ENCODE measurements at regions not wholly inside any gene's neighbourhood (a gene's known extent, or its start where the extent isn't known, plus 50 kb on each side); places are given as distances from the start of the nearest gene placed in this dataset.

DNA sequence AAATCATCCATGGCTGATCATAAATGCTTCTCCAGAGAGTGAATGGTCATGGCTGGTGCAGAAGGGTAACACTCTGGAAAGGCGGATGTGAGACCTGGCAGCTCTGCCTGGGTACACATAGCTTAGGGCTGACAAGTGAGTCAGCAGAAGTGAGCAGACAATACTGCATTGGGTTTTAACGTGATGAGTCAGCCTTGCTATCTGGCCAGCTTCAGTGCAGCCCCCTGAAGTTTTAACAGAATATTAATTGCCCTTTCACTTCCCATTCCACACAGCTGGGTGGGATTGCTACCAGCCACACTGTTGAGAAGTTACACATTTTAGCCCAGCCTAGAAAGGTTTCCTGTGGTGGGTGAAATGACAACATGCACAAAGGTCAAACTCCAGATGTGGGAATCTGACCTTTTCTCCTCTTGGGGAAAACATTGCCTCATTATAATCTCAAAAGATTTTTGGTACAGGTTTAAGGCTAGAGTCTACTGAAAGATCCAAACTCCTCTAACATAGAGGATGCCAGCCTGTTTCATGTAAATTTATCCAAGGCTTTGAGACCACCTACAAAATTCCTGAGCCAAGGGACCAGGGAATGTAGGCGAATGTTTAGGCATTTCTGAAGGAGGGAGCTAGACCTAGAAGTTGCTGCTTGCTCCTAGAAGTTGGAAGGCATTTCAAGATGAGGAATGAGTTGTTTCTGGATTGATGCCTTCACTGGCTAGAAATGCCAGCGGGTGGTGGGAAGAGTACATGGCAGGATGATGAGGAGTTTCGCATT is 230.3 kb upstream of the PGRMC2 start:
- peaks cover 31% of the 10 kb centered on the region for H3K4me1 ChIP-seq (ENCODE audit: insufficient read depth, low read length)
- no peaks in the 10 kb centered on the region for H3K79me2 ChIP-seq (ENCODE audit: insufficient read depth, low read length)
- FAIRE-seq = peak; percentile 51
- H3K9ac ChIP-seq (ENCODE audit: insufficient read depth, low read depth, low read length) = no peak overlapping the region
- H3K4me3 ChIP-seq (replicated peaks in 1 of 3; ENCODE audit: insufficient read depth in 1 of 3, low read depth in 2 of 3, low read length in 3 of 3) = no peak overlapping the region
- ChIA-PET POLR2A (no interaction called here), CTCF (ENCODE audit: low intra/inter-chr PET ratio, low total read pairs) (no interaction called here)
- in situ Hi-C loops (cut with HindIII; ENCODE audit: extremely low pct_ligation_motif_present, low pct_unique_long_range_greater_than_20kb) = no loop called here
- DNase-seq (ENCODE audit: low spot score) = peak; percentile 68
- BruUV-seq (replicated peaks) = no TSS peak
- intact Hi-C loops (cut with micrococcal nuclease; ENCODE audit: unreplicated experiment) = no loop called here
- peak; percentile 97 for ATAC-seq
- no peaks in the 10 kb centered on the region for H3K36me3 ChIP-seq (replicated peaks in 1 of 2; ENCODE audit: control insufficient read depth in 1 of 2, insufficient read depth in 2 of 2, low read length in 2 of 2)
- 56% methylated on average over 5 of the region's 5 CpGs for WGBS (ENCODE audit: low lambda C conversion rate)
- H4K20me1 ChIP-seq (ENCODE audit: insufficient read depth, low read length) = no peaks in the 10 kb centered on the region
- H2AFZ ChIP-seq (ENCODE audit: low read length) = no peak overlapping the region
- no peak overlapping the region for H3K27ac ChIP-seq (ENCODE audit: extremely low read length, insufficient read depth, low read length)
- peak overlapping the region; percentile 59 for H3K4me2 ChIP-seq (ENCODE audit: low read depth, low read length)
- no peaks in the 10 kb centered on the region for H3K9me3 ChIP-seq (ENCODE audit: low read length)
- H3K27me3 ChIP-seq (ENCODE audit: control insufficient read depth in 1 of 2, insufficient read depth in 2 of 2, low read length in 2 of 2) = no peaks in the 10 kb centered on the region
- TF ChIP-seq MEIS1 (CRISPR knock-in tag; IDR thresholded peaks at IDR 0.05; ENCODE audit: borderline replicate concordance) (no peak), SOX13 (IDR thresholded peaks at IDR 0.05) (no peak), SOX13 (CRISPR knock-in tag; conservative IDR thresholded peaks at IDR 0.05 in 1 of 2, IDR thresholded peaks at IDR 0.05 in 1 of 2) (peak in 1 of 2 experiments; percentile 20; a peak in 1 of 4 replicates), HMG20A (CRISPR knock-in tag; IDR thresholded peaks at IDR 0.05; ENCODE audit: borderline replicate concordance) (peak; percentile 12; the same call in 1 of the 2 replicates), TEAD3 (CRISPR knock-in tag; optimal IDR thresholded peaks at IDR 0.05; ENCODE audit: borderline replicate concordance) (peak; percentile 44), EP300 (IDR thresholded peaks at IDR 0.05; ENCODE audit: low read depth in 2 of 2, low read length in 2 of 2) (no peak), EP300 (CRISPR knock-in tag; IDR thresholded peaks at IDR 0.05; ENCODE audit: borderline replicate concordance) (no peak), RCOR2 (CRISPR knock-in tag; IDR thresholded peaks at IDR 0.05) (no peak), FOXA1 (IDR thresholded peaks at IDR 0.05) (no peak), FOXA1 (CRISPR knock-in tag; IDR thresholded peaks at IDR 0.05) (peak; percentile 50; the same call in 1 of the 2 replicates), TOE1 (CRISPR knock-in tag; IDR thresholded peaks at IDR 0.05) (no peak), ZNF614 (CRISPR knock-in tag; IDR thresholded peaks at IDR 0.05; ENCODE audit: borderline replicate concordance) (0 out of 2 replicates have a peak, but pooled peaks have one; percentile 47), ZNF431 (CRISPR knock-in tag; IDR thresholded peaks at IDR 0.05; ENCODE audit: borderline replicate concordance, low read depth) (peak; percentile 85; the same call in 1 of the 2 replicates), FOSL2 (CRISPR knock-in tag; IDR thresholded peaks at IDR 0.05) (peak; percentile 89), MAFG (CRISPR knock-in tag; IDR thresholded peaks at IDR 0.05) (peak; percentile 95)
- TF ChIP-seq, protein P1, sequence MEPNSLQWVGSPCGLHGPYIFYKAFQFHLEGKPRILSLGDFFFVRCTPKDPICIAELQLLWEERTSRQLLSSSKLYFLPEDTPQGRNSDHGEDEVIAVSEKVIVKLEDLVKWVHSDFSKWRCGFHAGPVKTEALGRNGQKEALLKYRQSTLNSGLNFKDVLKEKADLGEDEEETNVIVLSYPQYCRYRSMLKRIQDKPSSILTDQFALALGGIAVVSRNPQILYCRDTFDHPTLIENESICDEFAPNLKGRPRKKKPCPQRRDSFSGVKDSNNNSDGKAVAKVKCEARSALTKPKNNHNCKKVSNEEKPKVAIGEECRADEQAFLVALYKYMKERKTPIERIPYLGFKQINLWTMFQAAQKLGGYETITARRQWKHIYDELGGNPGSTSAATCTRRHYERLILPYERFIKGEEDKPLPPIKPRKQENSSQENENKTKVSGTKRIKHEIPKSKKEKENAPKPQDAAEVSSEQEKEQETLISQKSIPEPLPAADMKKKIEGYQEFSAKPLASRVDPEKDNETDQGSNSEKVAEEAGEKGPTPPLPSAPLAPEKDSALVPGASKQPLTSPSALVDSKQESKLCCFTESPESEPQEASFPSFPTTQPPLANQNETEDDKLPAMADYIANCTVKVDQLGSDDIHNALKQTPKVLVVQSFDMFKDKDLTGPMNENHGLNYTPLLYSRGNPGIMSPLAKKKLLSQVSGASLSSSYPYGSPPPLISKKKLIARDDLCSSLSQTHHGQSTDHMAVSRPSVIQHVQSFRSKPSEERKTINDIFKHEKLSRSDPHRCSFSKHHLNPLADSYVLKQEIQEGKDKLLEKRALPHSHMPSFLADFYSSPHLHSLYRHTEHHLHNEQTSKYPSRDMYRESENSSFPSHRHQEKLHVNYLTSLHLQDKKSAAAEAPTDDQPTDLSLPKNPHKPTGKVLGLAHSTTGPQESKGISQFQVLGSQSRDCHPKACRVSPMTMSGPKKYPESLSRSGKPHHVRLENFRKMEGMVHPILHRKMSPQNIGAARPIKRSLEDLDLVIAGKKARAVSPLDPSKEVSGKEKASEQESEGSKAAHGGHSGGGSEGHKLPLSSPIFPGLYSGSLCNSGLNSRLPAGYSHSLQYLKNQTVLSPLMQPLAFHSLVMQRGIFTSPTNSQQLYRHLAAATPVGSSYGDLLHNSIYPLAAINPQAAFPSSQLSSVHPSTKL (CRISPR knock-in tag; IDR thresholded peaks at IDR 0.05) = peak; percentile 37; the same call in 1 of the 2 replicates
- TF ChIP-seq, protein P2, sequence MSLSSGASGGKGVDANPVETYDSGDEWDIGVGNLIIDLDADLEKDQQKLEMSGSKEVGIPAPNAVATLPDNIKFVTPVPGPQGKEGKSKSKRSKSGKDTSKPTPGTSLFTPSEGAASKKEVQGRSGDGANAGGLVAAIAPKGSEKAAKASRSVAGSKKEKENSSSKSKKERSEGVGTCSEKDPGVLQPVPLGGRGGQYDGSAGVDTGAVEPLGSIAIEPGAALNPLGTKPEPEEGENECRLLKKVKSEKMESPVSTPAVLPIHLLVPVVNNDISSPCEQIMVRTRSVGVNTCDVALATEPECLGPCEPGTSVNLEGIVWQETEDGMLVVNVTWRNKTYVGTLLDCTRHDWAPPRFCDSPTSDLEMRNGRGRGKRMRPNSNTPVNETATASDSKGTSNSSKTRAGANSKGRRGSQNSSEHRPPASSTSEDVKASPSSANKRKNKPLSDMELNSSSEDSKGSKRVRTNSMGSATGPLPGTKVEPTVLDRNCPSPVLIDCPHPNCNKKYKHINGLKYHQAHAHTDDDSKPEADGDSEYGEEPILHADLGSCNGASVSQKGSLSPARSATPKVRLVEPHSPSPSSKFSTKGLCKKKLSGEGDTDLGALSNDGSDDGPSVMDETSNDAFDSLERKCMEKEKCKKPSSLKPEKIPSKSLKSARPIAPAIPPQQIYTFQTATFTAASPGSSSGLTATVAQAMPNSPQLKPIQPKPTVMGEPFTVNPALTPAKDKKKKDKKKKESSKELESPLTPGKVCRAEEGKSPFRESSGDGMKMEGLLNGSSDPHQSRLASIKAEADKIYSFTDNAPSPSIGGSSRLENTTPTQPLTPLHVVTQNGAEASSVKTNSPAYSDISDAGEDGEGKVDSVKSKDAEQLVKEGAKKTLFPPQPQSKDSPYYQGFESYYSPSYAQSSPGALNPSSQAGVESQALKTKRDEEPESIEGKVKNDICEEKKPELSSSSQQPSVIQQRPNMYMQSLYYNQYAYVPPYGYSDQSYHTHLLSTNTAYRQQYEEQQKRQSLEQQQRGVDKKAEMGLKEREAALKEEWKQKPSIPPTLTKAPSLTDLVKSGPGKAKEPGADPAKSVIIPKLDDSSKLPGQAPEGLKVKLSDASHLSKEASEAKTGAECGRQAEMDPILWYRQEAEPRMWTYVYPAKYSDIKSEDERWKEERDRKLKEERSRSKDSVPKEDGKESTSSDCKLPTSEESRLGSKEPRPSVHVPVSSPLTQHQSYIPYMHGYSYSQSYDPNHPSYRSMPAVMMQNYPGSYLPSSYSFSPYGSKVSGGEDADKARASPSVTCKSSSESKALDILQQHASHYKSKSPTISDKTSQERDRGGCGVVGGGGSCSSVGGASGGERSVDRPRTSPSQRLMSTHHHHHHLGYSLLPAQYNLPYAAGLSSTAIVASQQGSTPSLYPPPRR (CRISPR knock-in tag; IDR thresholded peaks at IDR 0.05; ENCODE audit: borderline replicate concordance) = no peak

Measured in HepG2 (cell line).